ENCODE measurements at regions not wholly inside any gene's neighbourhood (a gene's known extent, or its start where the extent isn't known, plus 50 kb on each side); places are given as distances from the start of the nearest gene placed in this dataset.

DNA sequence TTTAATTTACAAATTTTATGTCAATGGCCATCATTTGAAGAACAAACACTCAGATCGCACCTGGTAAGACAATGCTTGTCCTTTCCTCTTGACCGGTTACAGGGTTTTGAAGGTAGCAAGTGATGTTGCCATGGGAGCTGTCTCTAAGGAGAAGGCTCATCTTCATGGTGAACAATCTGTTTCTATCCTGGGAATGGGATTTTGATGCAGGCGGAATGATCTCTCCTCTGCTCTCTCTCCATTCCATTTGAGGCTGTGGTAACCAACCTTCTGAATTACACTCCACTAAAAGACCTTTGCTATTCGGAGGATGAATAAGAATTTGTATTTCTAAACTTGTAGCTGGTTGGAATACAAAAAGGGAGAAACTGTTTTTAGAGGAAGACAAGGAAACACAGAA lies 57.9 kb upstream of the SLC5A9 start:
- no peak for TF ChIP-seq TAF1 (IDR thresholded peaks at IDR 0.05; ENCODE audit: borderline replicate concordance, low read depth, low read length)
- TF ChIP-seq POLR2AphosphoS5 (IDR thresholded peaks at IDR 0.05; ENCODE audit: low read depth, low read length) = no peak
- TF ChIP-seq POLR2A (IDR thresholded peaks at IDR 0.05; ENCODE audit: low read depth, low read length) = no peak
- DNase-seq (ENCODE audit: insufficient read length) (no peak), FAIRE-seq (no peak)

DNA sequence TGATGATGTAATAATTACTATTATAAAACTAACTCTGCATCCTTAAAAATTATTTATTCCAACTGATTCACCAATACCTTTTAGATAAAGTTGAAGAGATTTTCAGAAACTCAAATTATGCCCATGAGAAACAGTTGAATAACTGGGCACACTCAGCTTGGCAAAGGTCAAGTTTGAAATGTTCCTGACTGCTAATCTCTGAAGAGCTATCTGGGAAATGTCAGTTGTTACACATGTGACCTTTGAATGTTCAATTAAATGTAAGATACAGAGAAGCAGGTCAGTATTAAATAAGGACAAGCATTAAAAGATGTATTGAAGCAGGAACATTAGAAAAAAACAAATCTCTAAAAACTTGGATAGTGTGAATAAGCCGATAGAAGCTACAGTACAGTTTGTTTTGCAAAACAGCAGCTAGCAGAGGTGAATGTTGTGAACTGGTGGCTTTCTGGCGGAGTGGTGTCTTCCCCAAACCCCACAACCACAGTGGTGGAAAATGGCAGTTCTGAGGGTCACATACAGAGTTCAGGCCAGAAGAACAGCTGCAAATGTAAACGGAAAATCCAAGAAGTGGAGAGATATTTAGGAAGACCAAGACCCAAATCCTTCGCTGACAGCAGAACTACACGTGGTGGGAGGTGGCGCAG lies 61.9 kb upstream of the SLC5A9 start:
- DNase-seq (ENCODE audit: insufficient read length) (no peak), FAIRE-seq (no peak)
- TF ChIP-seq POLR2AphosphoS5 (IDR thresholded peaks at IDR 0.05; ENCODE audit: low read depth, low read length) = no peak

DNA sequence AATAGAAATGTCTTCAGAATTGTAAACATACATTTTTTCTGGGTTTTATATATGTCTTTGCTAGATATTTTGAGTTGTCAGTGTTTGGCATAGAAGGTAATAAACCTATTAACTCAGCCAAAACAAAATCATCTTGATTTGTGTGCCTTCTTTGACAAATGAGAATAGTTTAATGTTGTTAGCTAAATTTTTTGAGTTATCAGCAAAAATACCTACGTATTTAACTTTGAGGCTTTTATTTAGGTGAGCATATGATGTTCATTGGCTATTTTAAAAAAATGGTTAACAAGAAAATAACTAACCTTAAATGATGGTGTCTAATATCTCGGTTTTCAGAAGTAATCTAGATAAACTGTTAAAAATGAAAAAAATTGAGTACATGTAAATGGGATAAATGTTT lies 83.2 kb upstream of the SLC5A9 start:
- TF ChIP-seq POLR2AphosphoS5 (IDR thresholded peaks at IDR 0.05; ENCODE audit: low read depth, low read length) (no peak), TAF1 (IDR thresholded peaks at IDR 0.05; ENCODE audit: borderline replicate concordance, low read depth, low read length) (no peak), POLR2A (IDR thresholded peaks at IDR 0.05; ENCODE audit: low read depth, low read length) (no peak)
- FAIRE-seq = no peak
- DNase-seq (ENCODE audit: insufficient read length) = no peak

DNA sequence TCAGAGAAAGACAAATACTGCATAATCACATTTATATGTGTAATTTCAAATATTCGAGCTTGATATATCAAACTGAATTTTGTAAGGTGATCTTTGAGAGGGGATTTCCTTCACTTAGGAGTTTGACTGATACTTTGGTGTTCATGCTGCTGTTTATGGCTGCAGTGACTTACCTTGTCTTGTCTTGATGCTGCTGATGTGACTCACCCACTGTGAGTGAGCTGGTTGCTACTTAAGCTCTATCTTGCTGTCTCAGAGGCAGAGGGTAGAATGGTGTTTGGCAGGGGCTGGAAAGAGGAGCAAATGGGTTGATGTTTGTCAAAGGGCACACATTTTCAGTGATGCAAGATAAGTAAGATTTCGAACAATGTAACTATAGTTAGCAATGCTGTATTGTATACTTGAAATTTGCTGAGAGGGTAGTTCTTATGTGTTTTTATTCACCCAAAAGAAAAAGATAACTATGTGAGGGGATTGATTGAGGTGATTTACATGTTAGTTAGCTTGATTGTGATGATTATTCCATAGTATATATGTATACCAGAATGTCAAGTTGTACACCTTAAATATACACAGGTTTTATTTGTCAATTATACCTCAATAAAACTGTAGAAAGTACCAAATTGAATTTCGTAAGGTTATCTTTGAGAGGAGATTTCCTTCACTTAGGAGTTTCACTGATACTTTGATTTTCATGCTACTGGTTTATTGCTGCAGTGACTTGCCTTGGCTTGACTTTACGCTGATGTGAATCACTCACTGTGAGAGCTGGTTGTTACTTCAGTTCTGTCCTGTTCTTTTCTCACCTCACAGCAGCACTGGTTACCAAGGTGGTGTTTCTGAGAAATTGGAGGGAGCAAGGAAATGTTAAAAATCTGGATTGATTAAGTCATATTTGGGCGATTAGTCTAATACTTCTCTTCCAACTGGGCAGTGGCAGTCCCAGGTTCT lies 94.5 kb upstream of the SLC5A9 start:
- TF ChIP-seq POLR2A (IDR thresholded peaks at IDR 0.05; ENCODE audit: low read depth, low read length) (no peak), POLR2AphosphoS5 (IDR thresholded peaks at IDR 0.05; ENCODE audit: low read depth, low read length) (no peak), TAF1 (IDR thresholded peaks at IDR 0.05; ENCODE audit: borderline replicate concordance, low read depth, low read length) (no peak)
- FAIRE-seq (no peak), DNase-seq (ENCODE audit: insufficient read length) (no peak)

DNA sequence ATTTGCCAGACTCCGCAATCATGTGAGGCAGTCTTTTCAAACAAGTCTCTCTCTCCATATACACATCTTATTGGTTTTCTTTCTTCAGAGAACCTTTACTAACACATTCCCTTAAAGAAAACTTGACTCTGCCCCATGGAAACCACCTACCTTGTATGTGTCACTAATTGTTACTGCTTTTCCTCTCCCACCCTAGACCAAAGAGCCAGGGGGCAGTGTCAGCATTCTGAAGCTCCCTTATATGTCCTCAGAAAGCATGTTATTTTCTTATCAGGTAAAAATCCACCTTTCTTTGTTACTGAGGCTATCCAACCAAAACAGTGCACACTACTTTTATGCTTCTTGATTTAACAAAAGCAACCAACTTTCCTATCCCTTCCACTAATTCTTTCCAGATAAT lies 98.9 kb upstream of the SLC5A9 start:
- no peak for DNase-seq (ENCODE audit: insufficient read length)
- no peak for TF ChIP-seq POLR2AphosphoS5 (IDR thresholded peaks at IDR 0.05; ENCODE audit: low read depth, low read length)
- TF ChIP-seq TAF1 (IDR thresholded peaks at IDR 0.05; ENCODE audit: borderline replicate concordance, low read depth, low read length) = no peak
- no peak for TF ChIP-seq POLR2A (IDR thresholded peaks at IDR 0.05; ENCODE audit: low read depth, low read length)
- no peak for FAIRE-seq

DNA sequence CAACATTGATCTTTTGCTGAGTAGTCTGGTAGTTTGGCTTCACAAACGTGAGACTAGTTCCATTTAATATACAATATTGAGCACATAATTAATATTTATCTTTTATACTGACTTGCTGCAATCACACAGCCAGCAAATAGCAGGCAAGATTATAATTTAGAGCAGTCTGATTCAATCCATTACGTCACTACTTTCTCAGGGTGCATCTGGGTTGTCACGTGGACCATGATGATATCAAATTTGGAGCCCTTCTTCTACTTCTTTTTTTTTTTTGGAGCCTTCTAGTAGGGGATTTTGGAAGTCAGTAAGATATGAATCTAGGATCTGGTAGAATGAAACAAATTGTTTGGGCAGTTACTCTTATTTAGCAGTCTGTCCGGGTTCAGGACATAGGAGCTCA lies 100.6 kb upstream of the SLC5A9 start:
- DNase-seq (ENCODE audit: insufficient read length) = no peak
- no peak for FAIRE-seq
- no peak for TF ChIP-seq POLR2A (IDR thresholded peaks at IDR 0.05; ENCODE audit: low read depth, low read length)
- TF ChIP-seq POLR2AphosphoS5 (IDR thresholded peaks at IDR 0.05; ENCODE audit: low read depth, low read length) = no peak
- no peak for TF ChIP-seq TAF1 (IDR thresholded peaks at IDR 0.05; ENCODE audit: borderline replicate concordance, low read depth, low read length)

DNA sequence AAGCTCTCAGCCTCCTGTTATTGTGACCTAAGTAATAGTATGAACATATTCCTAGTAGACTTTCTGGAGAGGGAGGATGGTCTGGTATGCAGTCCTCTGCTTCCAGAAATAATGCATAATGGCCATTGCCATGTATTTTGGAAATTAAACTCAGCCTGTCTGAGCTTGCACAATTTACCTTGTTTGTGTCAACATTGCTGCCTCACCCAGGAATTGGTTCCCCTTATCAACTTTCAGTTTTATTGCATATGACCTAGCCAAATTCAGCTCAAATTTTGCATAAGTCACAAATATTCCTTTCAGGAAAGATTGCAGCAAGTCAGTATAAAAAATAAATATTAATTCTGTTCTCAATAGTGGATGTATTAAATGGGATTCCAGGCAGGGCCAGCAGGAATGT lies 101.9 kb upstream of the SLC5A9 start:
- TF ChIP-seq POLR2A (IDR thresholded peaks at IDR 0.05; ENCODE audit: low read depth, low read length) = no peak
- TF ChIP-seq TAF1 (IDR thresholded peaks at IDR 0.05; ENCODE audit: borderline replicate concordance, low read depth, low read length) = no peak
- no peak for TF ChIP-seq POLR2AphosphoS5 (IDR thresholded peaks at IDR 0.05; ENCODE audit: low read depth, low read length)
- DNase-seq (ENCODE audit: insufficient read length) = no peak
- no peak for FAIRE-seq

DNA sequence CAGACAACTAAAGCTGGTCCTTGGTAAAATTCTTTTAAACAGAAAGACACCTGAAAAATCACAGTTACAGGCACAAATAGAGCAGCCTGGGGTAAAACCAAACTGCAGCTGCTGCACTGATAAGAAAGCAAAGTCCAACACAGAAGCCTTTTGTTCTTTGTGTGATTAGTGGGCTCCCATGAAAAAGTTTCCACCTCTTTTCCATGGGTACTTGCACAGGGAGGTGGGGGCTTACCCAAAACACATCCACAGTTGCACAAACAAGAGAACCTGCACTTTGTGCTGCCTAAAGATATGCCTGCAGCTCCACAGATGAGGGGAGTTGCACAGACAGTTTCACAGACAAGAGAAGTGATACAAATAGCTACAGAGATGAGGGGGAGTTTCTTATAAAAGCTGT lies 106.7 kb upstream of the SLC5A9 start:
- TF ChIP-seq POLR2A (IDR thresholded peaks at IDR 0.05; ENCODE audit: low read depth, low read length) (no peak), POLR2AphosphoS5 (IDR thresholded peaks at IDR 0.05; ENCODE audit: low read depth, low read length) (no peak), TAF1 (IDR thresholded peaks at IDR 0.05; ENCODE audit: borderline replicate concordance, low read depth, low read length) (no peak)
- FAIRE-seq (no peak), DNase-seq (ENCODE audit: insufficient read length) (no peak)

DNA sequence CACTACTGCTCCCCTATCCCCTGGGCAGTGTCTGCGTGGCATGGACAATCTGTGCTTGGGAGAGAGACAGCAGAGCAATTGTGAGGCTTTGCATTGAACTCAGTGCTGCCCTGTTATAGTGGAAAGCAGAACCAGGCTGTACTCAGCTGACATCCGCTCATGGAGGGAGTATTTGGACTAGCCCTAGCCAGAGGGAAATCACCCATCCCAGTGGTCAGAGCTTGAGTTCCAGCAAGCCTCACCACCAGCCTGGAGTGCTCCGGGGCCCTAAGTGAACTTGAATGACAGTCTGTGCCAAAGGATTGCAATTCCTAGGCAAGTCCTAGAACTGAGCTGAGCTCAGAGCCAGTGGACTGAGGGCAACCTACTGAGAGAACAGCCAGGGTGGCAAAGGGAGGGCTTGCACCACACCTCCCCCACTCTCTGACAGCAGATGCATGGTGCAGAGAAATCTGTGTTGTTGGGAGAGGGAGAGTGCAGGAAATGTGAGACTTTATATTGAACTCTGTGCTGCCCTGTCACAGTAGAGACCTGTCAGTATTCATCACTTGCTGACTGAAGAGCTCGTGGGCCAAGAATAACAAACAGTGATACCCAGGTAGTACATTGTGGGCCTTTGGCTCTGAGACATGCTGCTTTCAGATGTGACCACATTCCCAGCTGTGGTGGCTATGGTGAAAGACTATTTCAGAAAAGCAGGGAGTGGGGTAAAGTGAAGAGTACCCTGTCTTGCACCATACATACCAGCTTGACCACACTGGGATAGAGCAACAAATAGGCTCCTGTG lies 107.7 kb upstream of the SLC5A9 start:
- TF ChIP-seq POLR2AphosphoS5 (IDR thresholded peaks at IDR 0.05; ENCODE audit: low read depth, low read length) (no peak), POLR2A (IDR thresholded peaks at IDR 0.05; ENCODE audit: low read depth, low read length) (no peak), TAF1 (IDR thresholded peaks at IDR 0.05; ENCODE audit: borderline replicate concordance, low read depth, low read length) (no peak)
- FAIRE-seq = no peak
- no peak for DNase-seq (ENCODE audit: insufficient read length)

DNA sequence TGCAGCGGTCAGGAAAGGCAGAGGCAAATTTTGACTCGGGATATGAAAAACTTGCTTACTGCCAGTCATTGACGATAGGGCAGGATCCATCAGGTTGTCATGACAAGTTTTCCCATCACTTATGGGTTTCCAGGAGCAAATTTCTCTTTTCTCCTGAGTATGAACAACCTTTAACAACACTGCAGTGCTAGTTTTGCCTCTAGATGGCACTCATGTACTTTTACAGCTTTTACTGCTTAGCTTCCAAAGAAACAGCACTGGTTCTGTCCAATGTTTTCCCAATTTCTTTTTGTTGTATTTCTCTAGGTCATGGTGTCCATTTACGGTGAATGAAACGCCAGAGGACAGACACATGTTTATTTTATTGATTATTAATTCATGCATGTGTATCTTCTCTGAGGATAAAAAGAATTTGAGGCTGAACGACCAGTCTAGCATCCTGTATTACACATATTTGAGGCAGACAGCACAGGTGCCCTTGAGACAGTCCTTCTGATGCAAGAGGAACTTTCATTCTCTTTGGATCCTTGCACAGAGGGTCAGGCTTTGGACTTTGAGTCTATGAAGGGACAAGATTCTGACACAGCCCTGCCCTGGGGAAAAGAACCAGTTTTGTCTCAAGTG lies 112.3 kb upstream of the TRABD2B start:
- peak; percentile 9 for FAIRE-seq
- no peak for DNase-seq (ENCODE audit: insufficient read length)

DNA sequence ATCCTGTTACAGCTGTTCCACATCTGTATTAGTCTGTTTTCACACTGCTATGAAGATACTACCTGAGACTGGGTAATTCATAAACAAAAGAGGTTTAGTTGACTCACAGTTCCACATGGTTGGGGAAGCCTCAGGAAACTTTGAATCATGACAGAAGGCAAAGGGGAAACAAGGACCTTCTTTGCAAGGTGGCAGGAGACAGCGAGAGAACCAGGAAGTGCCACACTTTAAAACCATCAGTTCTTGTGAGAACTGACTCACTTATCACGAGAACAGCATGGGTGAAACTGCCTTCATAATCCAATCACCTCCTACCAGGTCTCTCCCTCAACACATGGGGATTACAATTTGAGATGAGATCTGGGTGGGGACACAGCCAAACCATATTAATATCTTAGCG lies 110.3 kb upstream of the TRABD2B start:
- no peak for DNase-seq (ENCODE audit: insufficient read length)
- TF ChIP-seq POLR2AphosphoS5 (IDR thresholded peaks at IDR 0.05; ENCODE audit: low read depth, low read length) = no peak
- no peak for TF ChIP-seq TAF1 (IDR thresholded peaks at IDR 0.05; ENCODE audit: borderline replicate concordance, low read depth, low read length)
- TF ChIP-seq POLR2A (IDR thresholded peaks at IDR 0.05; ENCODE audit: low read depth, low read length) = no peak
- no peak for FAIRE-seq

More for the DNA sequence above, 112.3 kb upstream of the TRABD2B start:
- TF ChIP-seq POLR2AphosphoS5 (IDR thresholded peaks at IDR 0.05; ENCODE audit: low read depth, low read length) (no peak), TAF1 (IDR thresholded peaks at IDR 0.05; ENCODE audit: borderline replicate concordance, low read depth, low read length) (no peak), POLR2A (IDR thresholded peaks at IDR 0.05; ENCODE audit: low read depth, low read length) (no peak)

All from GM12892 (cell line).